SH-SY5Y (cell line): ENCODE measurements at regions not wholly inside any gene's neighbourhood (a gene's known extent, or its start where the extent isn't known, plus 50 kb on each side); places are given as distances from the start of the nearest gene placed in this dataset.

Source experiments
- GATA2 ChIP-seq: IDR thresholded peaks from 2 replicates; pipeline ENCODE4 v1.6.1; 2011; ENCODE audit warnings: mild to moderate bottlenecking, low read depth, low read length
- GATA3 ChIP-seq: IDR thresholded peaks from 2 replicates; pipeline ENCODE4 v1.6.1; 2011; ENCODE audit warnings: low read depth, mild to moderate bottlenecking, low read length, moderate library complexity

DNA sequence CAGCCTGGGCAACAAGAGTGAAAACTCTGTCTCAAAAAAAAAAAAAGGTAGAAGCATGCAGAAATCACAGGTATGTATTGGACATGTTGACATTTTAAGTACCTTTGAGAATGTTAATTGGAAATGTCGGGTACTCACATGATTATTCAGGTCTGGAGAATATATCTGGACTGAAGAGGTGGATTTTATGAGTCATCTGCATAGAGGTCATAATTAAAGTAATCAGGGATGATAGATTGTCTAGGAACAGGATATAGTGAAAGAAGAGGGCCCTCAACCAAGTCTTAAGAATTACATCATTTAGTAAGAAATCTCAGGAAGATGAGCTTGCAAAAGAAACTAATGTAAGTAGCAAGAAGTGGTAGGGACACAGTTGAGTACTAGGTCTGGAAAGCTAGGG lies 212.5 kb downstream of the UTRN start:
- TF ChIP-seq GATA3 (no peak), GATA2 (no peak)
